COLO668 (cell line): ENCODE measurements at regions not wholly inside any gene's neighbourhood (a gene's known extent, or its start where the extent isn't known, plus 50 kb on each side); places are given as distances from the start of the nearest gene placed in this dataset.
"Not testable (repeated sequence)": the region's sequence is repeated elsewhere in the genome, so short reads cannot be mapped to it uniquely, and the experiment has no call there.

Source experiments
- DNase-seq: peaks from one replicate; lab custom pipeline; 2025; ENCODE audit not compliant: unreplicated experiment; lab: John Stamatoyannopoulos, UW

- DNase-seq = not testable (repeated sequence)
These were observed 229.4 kb downstream of the HTR1A start for GRCh38 chr5:63732880-63733279.

- no peak for DNase-seq
These were observed 234.7 kb downstream of the HTR1A start for GRCh38 chr5:63727583-63727982.

- no peak for DNase-seq
These were observed 235.7 kb downstream of the HTR1A start for GRCh38 chr5:63726496-63726895.

- no peak for DNase-seq
These were observed 243.1 kb downstream of the HTR1A start for GRCh38 chr5:63719147-63719546.

- no peak for DNase-seq
These were observed 262.0 kb downstream of the HTR1A start for GRCh38 chr5:63700241-63700640.

DNA sequence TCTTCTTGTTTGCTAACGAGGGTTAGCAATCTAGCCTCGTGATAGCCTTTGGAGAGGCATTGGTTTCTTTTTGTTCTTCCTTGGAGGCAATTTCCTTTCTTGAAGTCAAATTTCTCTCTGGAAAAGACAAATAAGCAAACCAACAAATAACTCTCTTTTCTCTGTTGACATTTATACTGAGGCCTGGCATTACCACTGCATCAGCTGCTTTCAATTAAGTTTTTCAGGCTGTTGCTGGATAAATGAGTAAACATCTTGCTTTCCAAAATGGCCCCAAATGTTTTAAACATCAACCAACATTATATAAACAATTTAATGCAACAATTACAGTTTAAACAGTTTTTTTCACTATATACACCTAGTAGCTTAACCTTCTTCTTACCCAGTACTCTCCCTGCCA, 264.4 kb downstream of the HTR1A start:
- DNase-seq = no peak

DNA sequence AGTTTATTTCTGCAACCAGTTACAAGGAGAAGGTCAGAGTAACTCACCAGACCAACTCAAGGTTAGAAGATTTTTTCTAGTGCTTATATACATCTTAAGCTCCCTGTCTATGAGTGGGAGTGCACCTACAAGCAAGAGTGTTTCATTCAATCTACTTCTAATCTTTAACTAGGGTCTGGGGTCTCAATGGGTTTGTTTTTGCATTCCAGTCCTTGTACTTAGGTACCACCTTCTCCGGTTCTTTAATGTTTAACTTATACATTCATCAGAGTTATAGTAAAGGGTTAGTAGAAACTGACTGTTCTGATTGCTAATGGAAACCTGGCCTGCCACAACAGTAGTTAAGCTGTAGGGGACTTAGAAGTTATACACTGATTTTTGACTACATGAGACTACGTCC, 271.7 kb downstream of the HTR1A start:
- DNase-seq = no peak

DNA sequence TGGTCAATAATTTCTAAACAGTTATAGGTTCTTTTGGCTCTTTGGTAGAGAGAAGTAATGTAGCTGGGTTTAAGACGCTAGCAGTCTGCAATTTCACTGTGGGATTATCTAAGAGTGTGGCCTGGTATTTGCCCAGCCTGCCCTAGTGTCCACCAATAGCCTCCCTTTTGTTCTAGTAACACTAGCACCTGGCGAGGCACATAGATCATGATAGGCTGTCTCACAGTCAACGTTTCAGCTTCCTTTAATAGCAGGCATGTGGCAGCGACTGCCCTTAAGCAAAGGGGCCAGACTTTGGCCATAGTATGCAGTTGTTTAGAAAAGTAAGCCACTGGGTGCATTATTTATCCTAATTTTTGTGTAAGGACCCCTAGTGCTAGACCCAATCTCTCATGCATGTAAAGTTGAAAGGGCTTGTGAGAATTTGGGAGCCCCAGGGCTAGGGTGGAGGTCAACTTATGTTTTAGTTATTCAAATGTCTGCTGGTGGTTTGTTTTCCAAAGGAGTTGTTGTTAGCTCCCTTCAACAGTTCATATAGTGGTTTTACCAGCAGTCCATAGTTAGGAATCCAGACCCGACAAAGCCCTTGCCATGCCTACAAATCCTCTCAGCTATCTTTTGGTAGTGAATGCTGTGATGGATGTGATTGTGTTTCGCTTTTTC, 274.3 kb downstream of the HTR1A start:
- no peak for DNase-seq

GRCh38 chr5:63686938-63687337, 275.3 kb downstream of the HTR1A start:
- DNase-seq = no peak

DNA sequence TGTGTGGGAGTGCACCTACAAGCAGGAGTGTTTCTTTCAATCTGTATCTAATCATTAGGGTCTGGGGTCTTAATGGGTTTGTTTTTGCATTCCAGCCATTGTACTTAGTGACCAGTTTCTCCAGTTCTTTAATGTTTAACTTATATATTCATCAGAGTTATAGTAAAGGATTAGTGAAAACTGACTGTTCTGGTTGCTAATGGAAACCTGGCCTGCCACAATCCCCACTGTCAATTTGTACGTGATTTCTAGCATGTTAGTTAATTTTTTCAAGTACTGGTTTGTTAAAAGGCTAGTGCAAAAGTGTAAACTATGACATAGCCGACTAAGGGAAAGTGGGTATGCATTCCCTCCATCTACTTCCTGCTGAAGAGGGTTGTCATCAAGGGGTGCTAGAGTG, 276.1 kb downstream of the HTR1A start:
- DNase-seq = no peak

DNA sequence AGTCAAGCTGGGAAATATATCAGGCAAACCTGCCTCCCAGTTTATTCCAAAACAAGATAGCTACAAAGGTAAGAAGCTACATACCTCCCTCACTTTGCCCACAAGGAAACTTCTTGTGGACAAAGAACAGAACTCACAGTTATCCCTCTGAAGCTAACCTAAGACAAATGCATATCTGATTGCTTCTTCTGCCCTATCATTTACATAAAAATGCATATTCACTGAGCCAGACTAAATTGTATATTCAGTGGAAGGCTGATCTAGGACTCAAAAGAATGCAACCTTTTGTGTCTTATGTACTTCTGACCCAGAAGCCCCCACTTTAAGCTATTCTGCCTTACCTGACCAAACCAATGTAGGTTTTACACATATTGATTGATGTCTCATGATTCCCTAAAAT, 276.8 kb downstream of the HTR1A start:
- no peak for DNase-seq

GRCh38 chr5:63674881-63675280, 287.4 kb downstream of the HTR1A start:
- no peak for DNase-seq

GRCh38 chr5:63655043-63655442, 307.2 kb downstream of the HTR1A start:
- DNase-seq = no peak

GRCh38 chr5:63650581-63650980, 311.7 kb downstream of the HTR1A start:
- DNase-seq = no peak

- DNase-seq = no peak
These were observed 313.9 kb downstream of the HTR1A start for GRCh38 chr5:63648376-63648775.

DNA sequence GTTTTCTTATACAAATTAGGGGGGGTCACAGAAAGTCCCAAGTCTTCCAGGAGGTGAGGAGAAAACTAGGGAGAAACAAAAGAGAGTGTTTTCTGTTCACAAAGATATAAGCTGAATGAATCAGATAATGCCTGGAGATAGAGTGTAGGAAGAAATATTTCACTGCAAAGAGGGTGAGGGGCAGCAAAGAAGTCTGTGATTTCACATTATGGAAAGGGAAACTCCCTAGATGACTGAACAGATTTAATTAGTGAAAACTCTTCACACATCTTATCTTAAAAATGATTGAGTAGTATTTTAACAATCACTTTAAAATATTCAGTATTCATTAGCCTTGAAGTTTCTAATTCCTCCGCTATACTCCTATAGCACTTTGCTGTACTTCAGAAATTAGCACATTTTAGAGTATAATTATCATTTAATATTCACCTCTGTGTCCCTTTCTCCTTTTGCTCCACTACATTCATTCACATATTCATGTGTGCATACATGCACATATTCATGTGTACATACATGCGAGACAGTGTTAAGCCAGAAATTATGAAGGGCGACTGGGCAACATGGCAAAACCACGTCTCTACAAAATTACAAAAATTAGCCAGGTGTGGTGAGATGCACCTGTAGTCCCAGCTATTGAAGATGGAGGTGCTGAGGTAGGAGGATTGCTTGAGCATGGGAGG, 332.2 kb downstream of the HTR1A start:
- DNase-seq = no peak

GRCh38 chr5:63613442-63613841, 348.8 kb downstream of the HTR1A start:
- no peak for DNase-seq

- DNase-seq = no peak
These were observed 358.2 kb downstream of the HTR1A start for GRCh38 chr5:63603996-63604395.

DNA sequence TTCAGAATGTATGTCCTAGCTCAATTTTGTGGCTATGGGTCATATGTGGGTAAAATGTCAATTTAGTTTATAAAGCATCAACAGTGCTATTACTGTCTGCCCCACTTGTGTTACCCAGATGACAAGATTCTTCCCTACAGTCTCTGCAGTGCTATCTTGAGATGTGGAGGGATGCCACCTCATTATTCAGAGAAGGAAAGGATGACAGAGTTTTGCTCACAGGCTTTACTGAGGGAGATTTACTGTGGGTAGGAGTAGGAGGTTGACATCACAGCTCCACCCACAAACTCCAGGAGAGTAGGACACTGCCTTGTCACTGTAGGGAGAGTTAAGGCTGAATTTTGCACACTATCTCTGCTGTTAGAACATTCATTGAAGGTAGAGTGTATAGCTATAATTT, 359.3 kb downstream of the HTR1A start:
- DNase-seq = no peak

- DNase-seq = no peak
These were observed 366.0 kb downstream of the HTR1A start for GRCh38 chr5:63596254-63596653.

GRCh38 chr5:63573380-63573779, 388.9 kb downstream of the HTR1A start:
- DNase-seq = no peak

GRCh38 chr5:63572740-63573139, 389.5 kb downstream of the HTR1A start:
- no peak for DNase-seq

- DNase-seq = no peak
These were observed 391.5 kb downstream of the HTR1A start for GRCh38 chr5:63570752-63571151.
